ENCODE measurements at regions not wholly inside any gene's neighbourhood (a gene's known extent, or its start where the extent isn't known, plus 50 kb on each side); places are given as distances from the start of the nearest gene placed in this dataset.

DNA sequence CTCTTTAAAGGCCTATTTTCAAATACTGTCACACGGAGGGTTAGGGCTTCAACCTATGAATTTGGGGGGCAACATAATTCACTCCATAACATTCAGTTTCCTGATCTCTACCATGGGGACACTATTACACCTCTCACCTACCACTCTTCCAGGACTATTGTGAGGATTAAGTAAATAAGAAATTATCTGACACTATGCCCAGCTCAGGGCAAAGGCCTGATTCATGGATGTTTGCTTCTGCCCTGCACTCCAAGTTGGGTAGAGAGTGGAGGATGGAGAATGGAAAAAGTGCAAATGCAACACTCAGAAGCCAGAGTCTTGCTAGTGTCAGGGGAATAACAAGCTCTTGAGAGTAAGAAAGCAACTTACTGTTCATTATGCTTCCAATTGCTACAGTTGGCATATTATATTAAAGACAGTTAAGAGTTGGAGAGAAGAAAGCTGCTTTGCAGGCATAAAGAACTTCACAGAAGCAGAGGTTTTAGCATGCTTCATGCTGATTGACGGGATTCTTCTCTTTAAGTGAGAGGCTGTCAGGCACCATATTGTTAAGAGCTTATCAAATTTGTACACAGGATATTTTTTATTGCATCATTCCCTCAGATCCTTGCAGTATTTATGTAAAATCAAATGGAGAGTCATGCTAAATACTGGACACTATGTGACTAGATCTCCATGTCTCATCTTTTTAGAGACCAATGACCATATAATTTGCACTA is 375.3 kb downstream of the VPS13C start:
- no peak for TF ChIP-seq CTCF (IDR thresholded peaks at IDR 0.05; ENCODE audit: borderline replicate concordance, extremely low read depth, low read length, poor library complexity, severe bottlenecking)
- no peak for TF ChIP-seq EZH2 (IDR thresholded peaks at IDR 0.05; ENCODE audit: borderline replicate concordance, low read depth, low read length, severe bottlenecking)
